Endothelial cell of umbilical vein (primary cell): ENCODE measurements at regions not wholly inside any gene's neighbourhood (a gene's known extent, or its start where the extent isn't known, plus 50 kb on each side); places are given as distances from the start of the nearest gene placed in this dataset.

Source experiments
- CTCF ChIP-seq, 2 donors: IDR thresholded peaks; 1 replicate in 1 of 2; 2 replicates in 1 of 2; pipeline ENCODE4 v1.5.1; 2011; ENCODE audit warnings: low read length in 2 of 2, mild to moderate bottlenecking in 2 of 2, moderate library complexity in 2 of 2, control low read depth in 1 of 2, inconsistent platforms in 1 of 2, low read depth in 1 of 2; ENCODE audit not compliant: insufficient read depth in 1 of 2; ENCODE audit errors: extremely low read depth in 1 of 2
- EZH2 ChIP-seq: IDR thresholded peaks from 2 replicates; pipeline ENCODE4 v1.6.1; 2012; ENCODE audit warnings: borderline replicate concordance, low read depth, mild to moderate bottlenecking, moderate library complexity, low read length, inconsistent platforms; ENCODE audit not compliant: severe bottlenecking
- GATA2 ChIP-seq: IDR thresholded peaks from 2 replicates; pipeline ENCODE4 v1.7.0; 2011; ENCODE audit warnings: low read depth, mild to moderate bottlenecking, moderate library complexity, mixed read lengths, low read length; ENCODE audit not compliant: insufficient read length, insufficient read depth
- JUN ChIP-seq: IDR thresholded peaks from 2 replicates; pipeline ENCODE4 v1.6.1; 2011; ENCODE audit warnings: borderline replicate concordance, low read depth; ENCODE audit not compliant: insufficient read length, insufficient read depth
- MAX ChIP-seq: IDR thresholded peaks from 2 replicates; pipeline ENCODE4 v1.6.1; 2011; ENCODE audit not compliant: insufficient read depth, insufficient read length
- MYC ChIP-seq: IDR thresholded peaks from one replicate; pipeline ENCODE4 v1.6.1; 2011; ENCODE audit warnings: mild to moderate bottlenecking, low read depth, low read length
- POLR2A ChIP-seq: IDR thresholded peaks from 2 replicates; pipeline ENCODE4 v1.6.1; 2012; ENCODE audit warnings: low read depth, mild to moderate bottlenecking, control low read depth, low read length
- POLR2AphosphoS5 ChIP-seq: IDR thresholded peaks from 2 replicates; pipeline ENCODE4 v1.6.1; 2012; ENCODE audit warnings: low read depth, mild to moderate bottlenecking, control low read depth, low read length, moderate library complexity; ENCODE audit not compliant: insufficient read depth

- no peak for TF ChIP-seq POLR2A
- TF ChIP-seq CTCF (IDR thresholded peaks at IDR 0.05; ENCODE audit: extremely low read depth in 1 of 2, insufficient read depth in 1 of 2, low read depth in 1 of 2, low read length in 2 of 2): no peak
- no peak for TF ChIP-seq POLR2AphosphoS5
- TF ChIP-seq MAX: no peak
- no peak for TF ChIP-seq EZH2
- TF ChIP-seq MYC: no peak
- TF ChIP-seq GATA2: no peak
- no peak for TF ChIP-seq JUN
Measured at GRCh38 chr7:138259675-138260074, 183.4 kb downstream of the AKR1D1 start.
